ENCODE measurements at regions not wholly inside any gene's neighbourhood (a gene's known extent, or its start where the extent isn't known, plus 50 kb on each side); places are given as distances from the start of the nearest gene placed in this dataset.
"Not testable (repeated sequence)": the region's sequence is repeated elsewhere in the genome, so short reads cannot be mapped to it uniquely, and the experiment has no call there.

DNA sequence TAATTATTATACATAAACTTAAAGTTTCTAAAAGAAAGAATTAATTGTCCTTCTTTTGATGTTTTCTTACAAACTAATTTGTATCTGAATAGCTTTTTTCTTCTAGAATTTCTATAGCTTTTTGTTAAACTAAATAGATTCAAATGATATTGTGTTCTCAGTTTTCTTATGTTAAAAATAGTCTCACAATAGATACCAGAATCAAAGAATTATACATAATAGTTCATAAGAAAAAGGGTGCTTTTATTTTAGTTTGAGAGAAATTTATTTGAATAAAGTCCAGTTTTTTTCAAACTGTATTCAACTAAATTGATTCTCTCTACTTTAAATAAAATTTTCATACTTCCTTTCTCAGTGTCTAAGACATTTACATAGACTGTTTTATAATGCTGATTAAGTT is 274.8 kb downstream of the SEMA3D start:
- no peak overlapping the region for H3K4me2 ChIP-seq (ENCODE audit: low read depth, low read length)
- H3K79me2 ChIP-seq (ENCODE audit: low read length): no peaks in the 10 kb centered on the region
- no peaks in the 10 kb centered on the region for H4K20me1 ChIP-seq (ENCODE audit: insufficient read depth, low read length)
- H2AFZ ChIP-seq (ENCODE audit: low read length): no peak overlapping the region
- H3K9me3 ChIP-seq (replicated peaks; ENCODE audit: insufficient read depth, low read length): no peaks in the 10 kb centered on the region
- H3K4me1 ChIP-seq (ENCODE audit: low read length): no peaks in the 10 kb centered on the region
- H3F3A ChIP-seq (ENCODE audit: insufficient read depth, low read length): no peaks in the 10 kb centered on the region
- no peaks in the 10 kb centered on the region for H3K27me3 ChIP-seq (replicated peaks; ENCODE audit: insufficient read depth, low read length)
- no peak overlapping the region for H3K4me3 ChIP-seq (ENCODE audit: low read length)
- DNase-seq: no peak
- H3K27ac ChIP-seq (ENCODE audit: low read length): no peak overlapping the region
- no peak overlapping the region for H3K9ac ChIP-seq (ENCODE audit: low read length)
- no peak for TF ChIP-seq EZH2phosphoT487 (IDR thresholded peaks at IDR 0.05; ENCODE audit: low read length)
- no peak for TF ChIP-seq EZH2 (optimal IDR thresholded peaks at IDR 0.05; ENCODE audit: low read depth, low read length)
- TF ChIP-seq, protein P1, sequence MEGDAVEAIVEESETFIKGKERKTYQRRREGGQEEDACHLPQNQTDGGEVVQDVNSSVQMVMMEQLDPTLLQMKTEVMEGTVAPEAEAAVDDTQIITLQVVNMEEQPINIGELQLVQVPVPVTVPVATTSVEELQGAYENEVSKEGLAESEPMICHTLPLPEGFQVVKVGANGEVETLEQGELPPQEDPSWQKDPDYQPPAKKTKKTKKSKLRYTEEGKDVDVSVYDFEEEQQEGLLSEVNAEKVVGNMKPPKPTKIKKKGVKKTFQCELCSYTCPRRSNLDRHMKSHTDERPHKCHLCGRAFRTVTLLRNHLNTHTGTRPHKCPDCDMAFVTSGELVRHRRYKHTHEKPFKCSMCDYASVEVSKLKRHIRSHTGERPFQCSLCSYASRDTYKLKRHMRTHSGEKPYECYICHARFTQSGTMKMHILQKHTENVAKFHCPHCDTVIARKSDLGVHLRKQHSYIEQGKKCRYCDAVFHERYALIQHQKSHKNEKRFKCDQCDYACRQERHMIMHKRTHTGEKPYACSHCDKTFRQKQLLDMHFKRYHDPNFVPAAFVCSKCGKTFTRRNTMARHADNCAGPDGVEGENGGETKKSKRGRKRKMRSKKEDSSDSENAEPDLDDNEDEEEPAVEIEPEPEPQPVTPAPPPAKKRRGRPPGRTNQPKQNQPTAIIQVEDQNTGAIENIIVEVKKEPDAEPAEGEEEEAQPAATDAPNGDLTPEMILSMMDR (IDR thresholded peaks at IDR 0.05; ENCODE audit: low read length): no peak
- no peaks in the 10 kb centered on the region for H3K36me3 ChIP-seq (replicated peaks; ENCODE audit: insufficient read depth, low read length)
- H3K9me2 ChIP-seq (replicated peaks; ENCODE audit: insufficient read depth, low read length): no peaks in the 10 kb centered on the region

DNA sequence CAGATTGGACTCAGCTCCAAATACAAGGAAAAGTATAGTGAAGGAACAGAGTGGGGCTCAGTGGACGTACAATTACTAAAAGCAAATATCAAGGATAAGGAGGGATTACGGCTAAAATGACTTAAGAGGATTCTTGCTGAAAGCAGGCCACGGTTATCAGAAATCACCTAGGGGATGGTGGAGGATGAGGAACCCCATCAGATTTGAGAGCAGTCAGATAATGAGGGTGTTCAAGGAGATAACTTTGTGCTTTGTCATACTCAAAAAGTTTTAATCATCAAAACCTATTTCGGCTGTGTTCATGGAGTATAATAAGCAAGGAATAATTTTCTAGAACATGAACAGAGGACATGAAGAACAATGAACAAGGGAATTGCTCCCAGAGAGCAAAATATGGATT is 275.8 kb downstream of the SEMA3D start:
- H3F3A ChIP-seq (ENCODE audit: insufficient read depth, low read length): no peaks in the 10 kb centered on the region
- no peak overlapping the region for H3K4me3 ChIP-seq (ENCODE audit: low read length)
- no peaks in the 10 kb centered on the region for H3K27me3 ChIP-seq (replicated peaks; ENCODE audit: insufficient read depth, low read length)
- no peaks in the 10 kb centered on the region for H3K9me3 ChIP-seq (replicated peaks; ENCODE audit: insufficient read depth, low read length)
- no peaks in the 10 kb centered on the region for H3K4me1 ChIP-seq (ENCODE audit: low read length)
- no peak overlapping the region for H2AFZ ChIP-seq (ENCODE audit: low read length)
- H3K79me2 ChIP-seq (ENCODE audit: low read length): no peaks in the 10 kb centered on the region
- H4K20me1 ChIP-seq (ENCODE audit: insufficient read depth, low read length): no peaks in the 10 kb centered on the region
- no peaks in the 10 kb centered on the region for H3K9me2 ChIP-seq (replicated peaks; ENCODE audit: insufficient read depth, low read length)
- DNase-seq: no peak
- no peak overlapping the region for H3K9ac ChIP-seq (ENCODE audit: low read length)
- H3K27ac ChIP-seq (ENCODE audit: low read length): no peak overlapping the region
- no peak overlapping the region for H3K4me2 ChIP-seq (ENCODE audit: low read depth, low read length)
- TF ChIP-seq EZH2 (optimal IDR thresholded peaks at IDR 0.05; ENCODE audit: low read depth, low read length): no peak
- TF ChIP-seq, protein P1 (IDR thresholded peaks at IDR 0.05; ENCODE audit: low read length): no peak
- TF ChIP-seq EZH2phosphoT487 (IDR thresholded peaks at IDR 0.05; ENCODE audit: low read length): no peak
- no peaks in the 10 kb centered on the region for H3K36me3 ChIP-seq (replicated peaks; ENCODE audit: insufficient read depth, low read length)

DNA sequence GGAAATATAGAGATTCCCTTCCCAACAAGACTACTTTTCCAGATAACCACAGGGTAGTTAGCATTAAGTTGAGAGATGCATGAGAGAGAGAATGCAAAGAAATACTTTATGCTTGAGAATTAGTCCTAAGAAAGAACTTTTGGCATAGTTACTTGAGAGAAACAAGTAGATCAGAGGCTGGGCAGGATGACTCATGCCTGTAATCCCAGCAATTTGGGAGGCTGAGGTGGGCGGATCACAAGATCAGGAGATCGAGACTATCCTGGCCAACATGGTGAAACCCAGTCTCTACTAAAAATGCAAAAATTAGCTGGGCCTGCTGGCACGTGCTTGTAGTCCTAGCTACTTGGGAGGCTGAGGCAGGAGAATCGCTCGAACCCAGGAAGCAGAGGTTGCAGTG is 276.5 kb downstream of the SEMA3D start:
- H3K4me3 ChIP-seq (ENCODE audit: low read length); DNase-seq; H2AFZ ChIP-seq (ENCODE audit: low read length); H3K27ac ChIP-seq (ENCODE audit: low read length); H3K9me2 ChIP-seq (replicated peaks; ENCODE audit: insufficient read depth, low read length); H3K27me3 ChIP-seq (replicated peaks; ENCODE audit: insufficient read depth, low read length); H3K4me1 ChIP-seq (ENCODE audit: low read length); H3K9ac ChIP-seq (ENCODE audit: low read length); H4K20me1 ChIP-seq (ENCODE audit: insufficient read depth, low read length); H3K9me3 ChIP-seq (replicated peaks; ENCODE audit: insufficient read depth, low read length); H3F3A ChIP-seq (ENCODE audit: insufficient read depth, low read length); H3K4me2 ChIP-seq (ENCODE audit: low read depth, low read length); H3K79me2 ChIP-seq (ENCODE audit: low read length); H3K36me3 ChIP-seq (replicated peaks; ENCODE audit: insufficient read depth, low read length): not testable (repeated sequence)

DNA sequence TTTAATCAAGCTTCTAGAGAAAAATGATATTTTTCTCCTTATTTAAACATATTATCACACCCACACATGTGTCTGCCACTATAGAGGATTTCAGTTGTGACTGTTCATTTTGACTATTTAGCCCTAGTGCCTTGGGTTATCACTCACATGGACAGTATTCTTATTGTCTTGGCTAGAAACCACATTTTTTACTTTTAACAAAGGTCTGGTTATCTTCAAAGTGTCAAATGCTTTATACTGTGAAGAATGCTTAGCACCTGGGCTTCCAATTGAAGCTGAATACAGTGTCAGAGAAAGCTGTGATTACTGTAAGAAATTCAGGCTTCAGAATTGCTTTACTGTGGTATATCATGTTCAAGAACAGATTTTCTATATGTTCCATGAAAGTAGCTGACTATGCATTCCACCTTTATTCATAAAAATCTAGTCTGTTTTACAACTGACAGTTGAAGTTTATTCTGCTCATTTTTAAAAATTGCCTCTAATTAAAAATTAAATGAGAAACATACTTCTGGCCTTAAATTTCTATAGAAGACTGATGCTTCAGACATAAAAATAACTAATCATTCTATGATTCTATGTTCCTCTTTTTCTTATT is 278.6 kb downstream of the SEMA3D start:
- Histone ChIP-seq H3K9me2 (replicated peaks; ENCODE audit: insufficient read depth, low read length) (no peaks in the 10 kb centered on the region), H4K20me1 (ENCODE audit: insufficient read depth, low read length) (no peaks in the 10 kb centered on the region), H3K27ac (ENCODE audit: low read length) (no peak overlapping the region), H3K9ac (ENCODE audit: low read length) (no peak overlapping the region), H3K4me1 (ENCODE audit: low read length) (no peaks in the 10 kb centered on the region), H2AFZ (ENCODE audit: low read length) (no peak overlapping the region), H3K4me3 (ENCODE audit: low read length) (no peak overlapping the region), H3K4me2 (ENCODE audit: low read depth, low read length) (no peak overlapping the region), H3K79me2 (ENCODE audit: low read length) (no peaks in the 10 kb centered on the region), H3K27me3 (replicated peaks; ENCODE audit: insufficient read depth, low read length) (no peaks in the 10 kb centered on the region), H3K9me3 (replicated peaks; ENCODE audit: insufficient read depth, low read length) (no peaks in the 10 kb centered on the region), H3K36me3 (replicated peaks; ENCODE audit: insufficient read depth, low read length) (no peaks in the 10 kb centered on the region), H3F3A (ENCODE audit: insufficient read depth, low read length) (no peaks in the 10 kb centered on the region)
- TF ChIP-seq, protein P1 (IDR thresholded peaks at IDR 0.05; ENCODE audit: low read length): no peak
- no peak for TF ChIP-seq EZH2 (optimal IDR thresholded peaks at IDR 0.05; ENCODE audit: low read depth, low read length)
- TF ChIP-seq EZH2phosphoT487 (IDR thresholded peaks at IDR 0.05; ENCODE audit: low read length): no peak
- no peak for DNase-seq

Measured in MM.1S (cell line).